ENCODE measurements at regions not wholly inside any gene's neighbourhood (a gene's known extent, or its start where the extent isn't known, plus 50 kb on each side); places are given as distances from the start of the nearest gene placed in this dataset.
"Not testable (repeated sequence)": the region's sequence is repeated elsewhere in the genome, so short reads cannot be mapped to it uniquely, and the experiment has no call there.

DNA sequence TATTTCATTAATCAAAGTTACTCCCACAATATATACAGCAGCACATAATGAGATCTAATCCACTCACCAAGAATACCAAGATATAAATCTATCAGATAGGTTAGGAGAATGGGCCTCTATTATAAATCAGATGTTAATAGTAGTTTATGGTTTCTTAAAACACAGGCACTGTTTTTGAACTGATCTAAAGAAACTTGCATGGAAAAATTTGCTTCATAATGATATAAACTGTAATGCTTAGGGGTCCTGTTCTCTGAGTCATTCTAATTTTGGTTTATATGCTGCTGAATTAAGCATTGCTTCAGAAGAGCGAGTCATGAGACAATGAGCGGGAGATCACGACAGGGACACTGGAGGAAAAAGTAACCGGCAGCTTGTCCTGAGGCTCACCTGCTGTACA lies 113.3 kb upstream of the OTUD4 start:
- no peak for DNase-seq

GRCh38 chr4:145290955-145291354 lies 110.6 kb upstream of the OTUD4 start:
- DNase-seq, result no peak

- no peak for DNase-seq
These were observed 109.2 kb upstream of the OTUD4 start for GRCh38 chr4:145289403-145290076.

- DNase-seq, result no peak
These were observed 107.0 kb upstream of the OTUD4 start for GRCh38 chr4:145287351-145287750.

- DNase-seq, result no peak
These were observed 105.5 kb upstream of the OTUD4 start for GRCh38 chr4:145285928-145286327.

- DNase-seq, result no peak
These were observed 103.5 kb upstream of the OTUD4 start for GRCh38 chr4:145283909-145284308.

- no peak for DNase-seq
These were observed 101.6 kb upstream of the OTUD4 start for GRCh38 chr4:145281951-145282350.

GRCh38 chr4:145281224-145281623 lies 100.8 kb upstream of the OTUD4 start:
- DNase-seq, result no peak

DNA sequence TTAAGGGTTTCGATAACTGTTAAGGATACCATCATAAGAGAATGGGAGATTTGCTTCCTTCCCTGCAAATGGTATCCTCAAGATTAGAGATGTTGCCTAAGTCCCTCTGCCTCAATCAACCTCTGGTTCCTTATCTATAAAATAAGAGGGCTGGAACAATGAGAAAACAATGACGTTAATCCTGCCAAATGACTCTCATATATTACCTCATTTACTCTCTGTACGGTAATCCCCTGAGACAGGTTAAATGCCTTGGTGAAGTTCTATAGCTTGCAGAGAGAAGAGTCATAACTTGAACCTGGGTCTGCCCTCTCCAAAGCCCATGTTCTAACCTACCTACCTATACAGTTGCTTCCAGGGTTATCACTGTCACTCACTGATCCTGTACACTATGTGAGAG lies 100.2 kb upstream of the OTUD4 start:
- no peak for DNase-seq

DNA sequence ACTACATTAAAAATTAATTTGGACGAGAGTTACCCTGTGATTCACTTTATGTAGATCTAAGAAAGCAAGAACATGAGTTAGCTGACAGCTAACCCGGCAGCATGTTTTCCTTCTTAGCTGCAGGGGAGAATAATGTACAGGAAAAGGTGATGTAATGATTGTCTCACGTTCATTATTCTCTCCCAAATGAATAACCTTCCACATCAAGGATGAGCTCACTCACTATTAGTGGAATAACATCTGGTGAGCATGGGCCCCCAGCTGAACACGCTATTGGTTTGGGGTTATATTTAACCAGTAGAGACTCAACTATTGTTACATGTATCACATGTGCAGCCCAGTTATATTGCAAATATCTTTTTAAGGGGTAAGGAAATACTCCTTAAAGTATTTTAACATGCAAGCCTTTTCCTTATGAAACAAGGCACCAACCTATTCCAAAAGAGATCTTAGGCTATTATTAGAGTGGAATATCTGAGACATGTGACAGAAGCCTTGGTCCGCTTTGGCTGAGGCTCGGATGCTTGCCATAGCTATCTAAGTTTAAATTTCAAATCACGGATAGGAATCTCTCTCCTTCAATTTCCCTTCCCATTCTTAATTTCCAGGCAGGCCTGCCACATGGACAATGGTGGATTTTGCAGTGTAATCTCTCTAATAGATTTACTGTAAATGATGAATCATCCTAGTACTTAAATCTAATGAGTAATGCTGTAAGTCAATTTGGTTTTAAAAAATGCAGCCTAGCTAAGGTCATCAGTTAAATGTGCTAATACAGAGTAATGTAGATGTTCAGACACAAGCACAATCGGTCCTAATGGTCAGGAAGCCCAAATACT lies 99.0 kb upstream of the OTUD4 start:
- DNase-seq, result no peak

DNA sequence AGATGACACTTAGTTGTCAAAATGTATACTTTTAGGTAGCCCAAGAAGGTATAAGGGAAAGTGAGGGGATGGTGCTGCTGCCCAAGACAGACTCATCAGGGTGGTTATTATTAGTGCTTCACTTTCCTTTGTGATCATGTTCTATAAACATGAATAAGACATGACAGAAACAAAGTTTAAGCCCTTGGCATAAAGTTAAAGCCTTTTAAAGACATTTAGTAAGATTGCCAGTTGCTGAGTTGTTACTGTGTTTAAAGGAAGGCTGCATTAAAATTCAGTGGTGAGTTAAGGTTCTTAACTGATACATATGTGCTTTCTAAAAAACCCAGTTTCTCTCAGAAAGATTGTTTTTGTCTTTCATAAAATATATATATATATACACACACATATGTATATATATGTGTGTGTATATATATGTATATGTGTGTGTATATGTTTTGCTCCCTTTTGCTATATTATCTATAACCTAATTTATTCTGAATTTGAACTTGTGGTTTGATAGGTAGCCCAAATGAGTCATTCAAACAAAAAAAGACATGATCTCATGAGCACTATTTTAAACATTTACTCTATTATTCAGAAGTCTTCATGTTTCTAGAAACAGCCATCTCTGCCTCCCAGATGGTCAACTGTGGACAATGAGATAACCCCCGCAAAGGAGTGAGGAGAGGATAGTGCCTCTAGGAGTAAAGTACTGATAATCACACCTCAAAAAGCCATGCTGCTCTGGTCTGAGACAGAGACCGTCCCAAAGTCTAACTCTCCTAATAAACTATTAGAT lies 98.1 kb upstream of the OTUD4 start:
- DNase-seq, result no peak

DNA sequence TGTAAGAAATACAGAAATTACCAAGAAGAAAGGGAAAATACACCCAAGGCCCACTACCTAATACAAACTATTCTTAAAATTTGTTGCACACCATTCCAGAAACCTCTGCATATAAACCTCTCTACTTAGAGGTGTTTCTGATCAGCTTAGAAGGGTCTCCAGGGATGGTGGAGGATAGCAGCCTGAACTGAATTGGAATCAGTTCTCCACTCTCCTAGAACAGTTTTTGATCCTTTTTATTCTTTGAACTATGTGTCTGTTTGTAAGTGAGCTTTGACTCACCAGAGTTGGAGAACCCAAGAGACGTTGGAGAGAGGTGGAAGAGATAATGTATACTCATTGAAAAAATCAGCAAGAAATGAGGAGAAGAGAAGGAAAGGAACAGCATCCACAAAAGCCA lies 96.6 kb upstream of the OTUD4 start:
- DNase-seq, result no peak

GRCh38 chr4:145276050-145276449 lies 95.7 kb upstream of the OTUD4 start:
- no peak for DNase-seq

GRCh38 chr4:145271194-145271593 lies 90.8 kb upstream of the OTUD4 start:
- no peak for DNase-seq

- DNase-seq, result no peak
These were observed 86.5 kb upstream of the OTUD4 start for GRCh38 chr4:145266881-145267280.

- DNase-seq, result no peak
These were observed 79.7 kb upstream of the OTUD4 start for GRCh38 chr4:145260091-145260490.

- DNase-seq, result not testable (repeated sequence)
These were observed 74.9 kb upstream of the OTUD4 start for GRCh38 chr4:145255311-145255710.

GRCh38 chr4:145252190-145252589 lies 71.8 kb upstream of the OTUD4 start:
- DNase-seq, result no peak

DNA sequence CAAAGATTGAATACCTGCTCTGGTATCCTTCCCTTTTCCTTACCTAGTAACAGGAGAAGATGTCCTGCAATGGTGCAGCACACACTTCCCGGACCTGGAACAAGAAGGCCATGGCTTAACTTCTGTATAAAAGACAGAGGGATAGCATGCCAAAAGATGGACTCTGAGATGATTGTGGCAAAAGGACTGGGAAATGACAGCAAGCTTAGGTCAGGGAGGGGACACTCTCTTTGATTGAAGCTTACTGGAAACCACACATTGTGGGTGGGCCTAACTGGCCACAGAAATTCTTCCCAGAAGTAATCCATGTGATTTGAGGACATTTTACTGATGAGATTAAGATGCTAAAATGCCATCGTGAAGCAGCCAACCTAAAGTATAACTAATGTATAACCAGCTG lies 71.0 kb upstream of the OTUD4 start:
- DNase-seq, result no peak

GRCh38 chr4:145248971-145249370 lies 68.6 kb upstream of the OTUD4 start:
- DNase-seq, result no peak

- DNase-seq, result no peak
These were observed 68.1 kb upstream of the OTUD4 start for GRCh38 chr4:145248502-145248901.

GRCh38 chr4:145234091-145234706 lies 53.8 kb upstream of the OTUD4 start:
- peak; percentile 50 to 64 for DNase-seq

Data from CD4-positive, alpha-beta T cell treated with Interferon alpha-2 for 1 hour (primary cell).